Neural cell (in vitro differentiated cells): ENCODE measurements at regions not wholly inside any gene's neighbourhood (a gene's known extent, or its start where the extent isn't known, plus 50 kb on each side); places are given as distances from the start of the nearest gene placed in this dataset.

Source experiments
- H2AFZ ChIP-seq: fragments of 200-600, 300-800 bp; sonication (generic), shearing (Covaris generic); 2 replicates; pipeline ENCODE4 v1.6.0; 2014; ENCODE audit warnings: low read depth, mild to moderate bottlenecking, antibody characterized with exemption, low read length, moderate library complexity
- H3F3A ChIP-seq: fragments of 200-600 bp; shearing (Covaris generic); 2 replicates; pipeline ENCODE4 v1.6.1; 2016; ENCODE audit warnings: mild to moderate bottlenecking, moderate library complexity, mixed read lengths, antibody characterized with exemption, low read length; ENCODE audit not compliant: insufficient read depth, poor library complexity, severe bottlenecking
- H3K27ac ChIP-seq: fragments of 200-600, 300-800 bp; sonication (generic), shearing (Covaris generic); 2 replicates; pipeline ENCODE4 v1.5.1; 2014; ENCODE audit warnings: mild to moderate bottlenecking, low read length, moderate library complexity
- H3K27me3 ChIP-seq: fragments of 300-800, 200-600 bp; sonication (generic), shearing (Covaris generic); 2 replicates; pipeline ENCODE4 v1.6.0; 2014; ENCODE audit warnings: mild to moderate bottlenecking, low read depth, low read length, moderate library complexity; ENCODE audit not compliant: insufficient read depth
- H3K36me3 ChIP-seq: fragments of 300-800, 200-600 bp; sonication (generic), shearing (Covaris generic); 2 replicates; pipeline ENCODE4 v1.5.1; 2014; ENCODE audit warnings: mild to moderate bottlenecking, antibody characterized with exemption, low read length, moderate library complexity; ENCODE audit not compliant: insufficient read depth
- H3K4me2 ChIP-seq: fragments of 300-800, 200-600 bp; sonication (generic), shearing (Covaris generic); 2 replicates; pipeline ENCODE4 v1.6.0; 2014; ENCODE audit warnings: mild to moderate bottlenecking, low read length
- H3K4me3 ChIP-seq: fragments of 300-800, 200-600 bp; sonication (generic), shearing (Covaris generic); 2 replicates; pipeline ENCODE4 v1.5.1; 2014; ENCODE audit warnings: mild to moderate bottlenecking, low read length, moderate library complexity
- H3K79me2 ChIP-seq: fragments of 200-600 bp; shearing (Covaris generic); replicated peaks from 2 replicates; pipeline ENCODE4 v1.6.0; 2014; ENCODE audit warnings: mild to moderate bottlenecking, low read length, moderate library complexity; ENCODE audit not compliant: insufficient read depth
- H3K9ac ChIP-seq: fragments of 300-800, 200-600 bp; sonication (generic), shearing (Covaris generic); 2 replicates; pipeline ENCODE4 v1.6.1; 2016; ENCODE audit warnings: mild to moderate bottlenecking, low read length, mixed read lengths
- H3K9me2 ChIP-seq: fragments of 200-600 bp; shearing (Covaris generic); 2 replicates; pipeline ENCODE4 v1.6.1; 2016; ENCODE audit warnings: mild to moderate bottlenecking, low read length, mixed read lengths; ENCODE audit not compliant: insufficient read depth
- H3K9me3 ChIP-seq: fragments of 200-600, 300-800 bp; sonication (generic), shearing (Covaris generic); 2 replicates; pipeline ENCODE4 v1.6.1; 2016; ENCODE audit warnings: mild to moderate bottlenecking, mixed run types, low read length, moderate library complexity, mixed read lengths
- H4K20me1 ChIP-seq: fragments of 200-600 bp; shearing (Covaris generic); 2 replicates; pipeline ENCODE4 v1.6.1; 2016; ENCODE audit warnings: mild to moderate bottlenecking, mixed run types; ENCODE audit not compliant: insufficient read depth
- EP300 ChIP-seq: fragments of 450-650 bp; conservative IDR thresholded peaks from 2 replicates; pipeline ENCODE4 v1.6.1; 2014; ENCODE audit warnings: antibody characterized with exemption, mild to moderate bottlenecking, moderate library complexity; ENCODE audit not compliant: poor library complexity, severe bottlenecking
- EZH2 ChIP-seq: fragments of 200-600, 300-800 bp; shearing (Covaris generic), sonication (generic); IDR thresholded peaks from 2 replicates; pipeline ENCODE4 v1.6.1; 2014; ENCODE audit warnings: antibody characterized with exemption, low read length, borderline replicate concordance, mild to moderate bottlenecking; ENCODE audit not compliant: insufficient read depth, poor library complexity, severe bottlenecking
- MXI1 ChIP-seq: fragments of 450-650 bp; conservative IDR thresholded peaks from 2 replicates; pipeline ENCODE4 v1.6.1; 2014; ENCODE audit warnings: antibody characterized with exemption, mild to moderate bottlenecking; ENCODE audit not compliant: poor library complexity, severe bottlenecking
- POLR2AphosphoS5 ChIP-seq: IDR thresholded peaks from 2 replicates; pipeline ENCODE4 v1.6.1; 2012
- RAD21 ChIP-seq: fragments of 450-650 bp; conservative IDR thresholded peaks from 2 replicates; pipeline ENCODE4 v1.6.1; 2014; ENCODE audit warnings: antibody characterized with exemption, mild to moderate bottlenecking, moderate library complexity
- SMC3 ChIP-seq: fragments of 450-650 bp; conservative IDR thresholded peaks from 2 replicates; pipeline ENCODE4 v1.6.1; 2014; ENCODE audit warnings: antibody characterized with exemption, mild to moderate bottlenecking, moderate library complexity; ENCODE audit not compliant: poor library complexity
- TAF1 ChIP-seq: IDR thresholded peaks from 2 replicates; pipeline ENCODE4 v1.6.1; 2012; ENCODE audit warnings: low read depth
- TF ChIP-seq, protein P1 (sequence below): fragments of 450-650 bp; IDR thresholded peaks from 2 replicates; pipeline ENCODE4 v1.5.1; 2014; ENCODE audit warnings: antibody characterized with exemption, mild to moderate bottlenecking, moderate library complexity; ENCODE audit not compliant: poor library complexity, severe bottlenecking
- TF ChIP-seq, protein P2 (sequence below): IDR thresholded peaks from 2 replicates; pipeline ENCODE4 v1.6.1; 2012; ENCODE audit warnings: borderline replicate concordance

DNA sequence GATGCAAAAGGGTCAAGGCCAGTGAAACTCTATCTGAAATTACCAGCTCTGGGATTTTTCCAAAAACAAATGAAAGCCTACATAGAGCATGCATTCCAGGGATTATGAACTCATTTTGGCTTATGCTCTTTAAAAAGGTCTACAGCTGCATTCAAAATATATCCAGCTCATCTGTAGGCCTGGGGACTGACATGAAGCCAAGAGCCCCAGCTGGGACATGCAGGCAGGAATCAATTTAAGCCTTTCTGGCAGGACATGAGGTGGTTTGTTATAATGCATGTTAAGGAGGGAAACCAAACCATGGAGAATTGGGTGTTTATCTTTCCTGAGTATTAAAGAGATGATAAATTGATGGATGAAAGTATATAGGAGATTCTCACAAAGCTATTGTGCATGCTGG is 164.5 kb downstream of the RBM43 start:
- Histone ChIP-seq H3K4me2 (no peak overlapping the region), H4K20me1 (no peaks in the 10 kb centered on the region), H3K9me3 (no peaks in the 10 kb centered on the region), H3K79me2 (no peaks in the 10 kb centered on the region), H3F3A (no peaks in the 10 kb centered on the region), H3K9me2 (no peaks in the 10 kb centered on the region), H3K36me3 (no peaks in the 10 kb centered on the region), H3K9ac (peak overlapping the region; percentile 1), H3K27me3 (no peaks in the 10 kb centered on the region), H3K4me3 (no peak overlapping the region), H3K27ac (peak overlapping the region; percentile 60), H2AFZ (peak overlapping the region; percentile 22)
- no peak for TF ChIP-seq MXI1
- TF ChIP-seq EZH2: no peak
- TF ChIP-seq, protein P1, sequence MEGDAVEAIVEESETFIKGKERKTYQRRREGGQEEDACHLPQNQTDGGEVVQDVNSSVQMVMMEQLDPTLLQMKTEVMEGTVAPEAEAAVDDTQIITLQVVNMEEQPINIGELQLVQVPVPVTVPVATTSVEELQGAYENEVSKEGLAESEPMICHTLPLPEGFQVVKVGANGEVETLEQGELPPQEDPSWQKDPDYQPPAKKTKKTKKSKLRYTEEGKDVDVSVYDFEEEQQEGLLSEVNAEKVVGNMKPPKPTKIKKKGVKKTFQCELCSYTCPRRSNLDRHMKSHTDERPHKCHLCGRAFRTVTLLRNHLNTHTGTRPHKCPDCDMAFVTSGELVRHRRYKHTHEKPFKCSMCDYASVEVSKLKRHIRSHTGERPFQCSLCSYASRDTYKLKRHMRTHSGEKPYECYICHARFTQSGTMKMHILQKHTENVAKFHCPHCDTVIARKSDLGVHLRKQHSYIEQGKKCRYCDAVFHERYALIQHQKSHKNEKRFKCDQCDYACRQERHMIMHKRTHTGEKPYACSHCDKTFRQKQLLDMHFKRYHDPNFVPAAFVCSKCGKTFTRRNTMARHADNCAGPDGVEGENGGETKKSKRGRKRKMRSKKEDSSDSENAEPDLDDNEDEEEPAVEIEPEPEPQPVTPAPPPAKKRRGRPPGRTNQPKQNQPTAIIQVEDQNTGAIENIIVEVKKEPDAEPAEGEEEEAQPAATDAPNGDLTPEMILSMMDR: no peak
- TF ChIP-seq POLR2AphosphoS5: no peak
- no peak for TF ChIP-seq RAD21
- TF ChIP-seq, protein P2, sequence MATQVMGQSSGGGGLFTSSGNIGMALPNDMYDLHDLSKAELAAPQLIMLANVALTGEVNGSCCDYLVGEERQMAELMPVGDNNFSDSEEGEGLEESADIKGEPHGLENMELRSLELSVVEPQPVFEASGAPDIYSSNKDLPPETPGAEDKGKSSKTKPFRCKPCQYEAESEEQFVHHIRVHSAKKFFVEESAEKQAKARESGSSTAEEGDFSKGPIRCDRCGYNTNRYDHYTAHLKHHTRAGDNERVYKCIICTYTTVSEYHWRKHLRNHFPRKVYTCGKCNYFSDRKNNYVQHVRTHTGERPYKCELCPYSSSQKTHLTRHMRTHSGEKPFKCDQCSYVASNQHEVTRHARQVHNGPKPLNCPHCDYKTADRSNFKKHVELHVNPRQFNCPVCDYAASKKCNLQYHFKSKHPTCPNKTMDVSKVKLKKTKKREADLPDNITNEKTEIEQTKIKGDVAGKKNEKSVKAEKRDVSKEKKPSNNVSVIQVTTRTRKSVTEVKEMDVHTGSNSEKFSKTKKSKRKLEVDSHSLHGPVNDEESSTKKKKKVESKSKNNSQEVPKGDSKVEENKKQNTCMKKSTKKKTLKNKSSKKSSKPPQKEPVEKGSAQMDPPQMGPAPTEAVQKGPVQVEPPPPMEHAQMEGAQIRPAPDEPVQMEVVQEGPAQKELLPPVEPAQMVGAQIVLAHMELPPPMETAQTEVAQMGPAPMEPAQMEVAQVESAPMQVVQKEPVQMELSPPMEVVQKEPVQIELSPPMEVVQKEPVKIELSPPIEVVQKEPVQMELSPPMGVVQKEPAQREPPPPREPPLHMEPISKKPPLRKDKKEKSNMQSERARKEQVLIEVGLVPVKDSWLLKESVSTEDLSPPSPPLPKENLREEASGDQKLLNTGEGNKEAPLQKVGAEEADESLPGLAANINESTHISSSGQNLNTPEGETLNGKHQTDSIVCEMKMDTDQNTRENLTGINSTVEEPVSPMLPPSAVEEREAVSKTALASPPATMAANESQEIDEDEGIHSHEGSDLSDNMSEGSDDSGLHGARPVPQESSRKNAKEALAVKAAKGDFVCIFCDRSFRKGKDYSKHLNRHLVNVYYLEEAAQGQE: no peak
- TF ChIP-seq TAF1: no peak
- no peak for TF ChIP-seq EP300
- no peak for TF ChIP-seq SMC3

DNA sequence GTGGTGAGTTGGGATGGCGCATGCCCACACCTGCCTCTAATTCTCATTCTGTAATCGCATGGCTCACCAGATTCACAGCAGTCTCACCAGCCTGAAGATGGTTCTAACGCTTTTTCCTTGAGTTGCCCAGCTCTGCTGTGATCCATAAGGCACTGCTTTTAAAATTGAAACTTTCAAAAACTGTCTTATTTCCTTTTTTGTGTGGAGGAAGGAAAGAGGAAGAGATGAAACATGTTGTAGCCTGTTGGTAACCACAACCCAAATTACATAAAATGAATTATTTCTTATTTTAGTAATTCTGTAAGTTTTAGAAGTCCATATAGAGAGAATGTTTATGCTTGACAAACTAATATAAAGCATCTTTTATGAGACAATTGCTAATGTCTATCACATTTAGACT is 165.4 kb downstream of the RBM43 start:
- H3K27ac ChIP-seq: no peak overlapping the region
- no peak for TF ChIP-seq MXI1
- TF ChIP-seq EP300: no peak
- no peak for TF ChIP-seq SMC3
- no peak for TF ChIP-seq EZH2
- no peak for TF ChIP-seq TAF1
- TF ChIP-seq POLR2AphosphoS5: no peak
- TF ChIP-seq, protein P1: no peak
- TF ChIP-seq RAD21: no peak
- TF ChIP-seq, protein P2: no peak
- no peak overlapping the region for H3K9ac ChIP-seq
- H3K9me3 ChIP-seq: no peaks in the 10 kb centered on the region
- H3K36me3 ChIP-seq: no peaks in the 10 kb centered on the region
- no peaks in the 10 kb centered on the region for H3K9me2 ChIP-seq
- H2AFZ ChIP-seq: no peak overlapping the region
- no peak overlapping the region for H3K4me2 ChIP-seq
- no peak overlapping the region for H3K4me3 ChIP-seq
- H3K27me3 ChIP-seq: no peaks in the 10 kb centered on the region
- H3F3A ChIP-seq: no peaks in the 10 kb centered on the region
- H4K20me1 ChIP-seq: no peaks in the 10 kb centered on the region
- H3K79me2 ChIP-seq: no peaks in the 10 kb centered on the region
